T-helper 2 cell treated with Interferon-gamma antibody and Interleukin-4, amounts not matched to agents 5 μg/mL and 100 μg/mL, for 36 hours (primary cell): ENCODE measurements at regions not wholly inside any gene's neighbourhood (a gene's known extent, or its start where the extent isn't known, plus 50 kb on each side); places are given as distances from the start of the nearest gene placed in this dataset.

Experiments used
- DNase-seq: peaks from one replicate; pipeline ENCODE4 v3.0.0; 2021; ENCODE audit warnings: low spot score
- H3K27ac Mint-ChIP-seq: one replicate; pipeline ENCODE4 v1.8.0; 2021; ENCODE audit warnings: mild to moderate bottlenecking, mixed read lengths
- H3K27me3 Mint-ChIP-seq: one replicate; pipeline ENCODE4 v1.8.0; 2021; ENCODE audit warnings: low read depth, mixed read lengths
- H3K36me3 Mint-ChIP-seq: one replicate; pipeline ENCODE4 v1.8.0; 2021; ENCODE audit warnings: low read depth, mixed read lengths
- H3K4me1 Mint-ChIP-seq: one replicate; pipeline ENCODE4 v1.8.0; 2021; ENCODE audit warnings: low read depth, mixed read lengths
- H3K4me3 Mint-ChIP-seq: one replicate; pipeline ENCODE4 v1.8.0; 2022; ENCODE audit warnings: mild to moderate bottlenecking, moderate library complexity, mixed read lengths
- H3K9me3 Mint-ChIP-seq: one replicate; pipeline ENCODE4 v1.8.0; 2021; ENCODE audit warnings: mixed read lengths

DNA sequence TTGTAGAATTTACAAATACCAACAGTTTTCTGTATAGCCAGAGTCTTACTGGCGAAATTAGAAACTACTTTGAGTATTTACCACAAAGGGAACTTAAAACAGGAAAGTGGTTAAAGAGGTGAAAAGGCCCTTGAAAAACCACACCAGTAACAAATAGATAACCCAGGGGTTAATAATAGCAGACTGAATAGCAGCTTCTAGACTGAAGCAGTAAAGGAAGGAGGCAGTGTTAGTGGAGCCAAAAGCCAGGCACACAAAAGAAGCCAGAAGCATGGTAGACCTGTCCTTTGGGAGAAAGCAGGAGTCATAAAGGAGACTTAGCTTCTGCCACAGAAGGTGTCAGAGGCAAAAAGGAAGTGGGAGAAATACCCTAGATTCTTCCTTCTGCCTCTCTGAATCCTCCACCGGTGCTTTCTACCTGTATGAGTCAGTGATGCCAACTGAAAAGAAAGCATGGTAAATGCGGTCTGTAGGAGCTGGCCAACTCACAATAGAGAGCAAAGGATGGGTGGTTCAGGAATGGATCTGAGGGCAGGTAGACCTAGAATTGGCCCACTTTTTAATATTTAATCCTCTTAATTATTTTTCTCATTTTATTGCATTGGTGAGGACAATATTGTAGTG lies 97.3 kb downstream of the ARL6IP6 start:
- Mint-ChIP-seq H3K27me3 (no peaks in the 10 kb centered on the region), H3K9me3 (peaks cover 14% of the 10 kb centered on the region), H3K4me1 (no peaks in the 10 kb centered on the region), H3K27ac (no peak overlapping the region), H3K4me3 (no peak overlapping the region), H3K36me3 (no peaks in the 10 kb centered on the region)
- no peak for DNase-seq

DNA sequence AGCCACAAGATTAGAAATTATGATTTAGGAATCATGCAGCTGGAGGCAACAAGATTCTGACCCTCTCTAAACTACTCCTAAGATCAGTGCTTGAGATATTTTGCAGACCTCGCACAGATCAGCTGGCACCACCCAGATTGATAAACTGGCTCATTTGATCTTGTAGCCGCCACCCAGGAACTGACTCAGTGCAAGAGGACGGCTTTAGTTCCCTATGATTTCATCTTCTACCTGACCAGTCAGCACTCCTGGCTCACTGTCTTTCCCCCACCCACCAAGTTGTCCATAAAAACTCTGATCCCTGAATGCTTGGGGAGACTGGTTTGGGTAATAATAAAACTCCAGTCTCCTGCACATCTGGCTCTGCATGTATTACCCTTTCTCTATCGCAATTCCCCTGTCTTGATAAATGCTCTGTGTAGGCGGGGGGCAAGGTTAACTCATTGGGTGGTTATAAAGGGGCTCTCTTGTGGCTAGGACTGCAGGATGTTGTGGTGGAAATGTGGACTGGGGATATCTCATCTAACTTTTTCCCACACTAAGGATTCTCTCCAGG lies 96.1 kb downstream of the ARL6IP6 start:
- Mint-ChIP-seq H3K27me3 (no peaks in the 10 kb centered on the region), H3K36me3 (no peaks in the 10 kb centered on the region), H3K9me3 (peaks cover 14% of the 10 kb centered on the region), H3K4me3 (no peak overlapping the region), H3K4me1 (no peaks in the 10 kb centered on the region), H3K27ac (no peak overlapping the region)
- DNase-seq: no peak

DNA sequence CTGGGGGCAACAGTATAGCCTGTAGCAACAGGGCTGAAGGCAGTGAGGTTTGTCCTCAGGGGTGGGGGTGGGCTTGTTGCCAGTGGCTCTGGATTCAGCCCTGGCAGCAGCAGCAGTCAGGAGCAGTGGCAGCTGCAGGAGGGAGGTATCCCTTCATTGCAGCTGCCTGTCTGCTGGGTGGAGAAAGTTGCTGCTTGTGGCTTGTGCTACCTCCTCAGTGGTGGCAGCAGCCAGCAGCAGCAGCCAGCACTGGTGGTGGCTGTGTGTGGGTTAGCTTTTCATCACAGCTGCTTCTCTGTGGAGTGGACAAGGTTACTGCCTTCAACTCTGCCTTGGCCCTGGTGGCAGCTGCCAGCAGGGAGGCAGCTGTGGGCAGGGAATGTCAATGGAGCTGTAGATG lies 94.9 kb downstream of the ARL6IP6 start:
- Mint-ChIP-seq H3K27ac (no peak overlapping the region), H3K27me3 (no peaks in the 10 kb centered on the region), H3K36me3 (no peaks in the 10 kb centered on the region), H3K4me1 (no peaks in the 10 kb centered on the region), H3K9me3 (peaks cover 14% of the 10 kb centered on the region), H3K4me3 (no peak overlapping the region)
- no peak for DNase-seq
